Smooth muscle cell (in vitro differentiated cells): ENCODE measurements at regions not wholly inside any gene's neighbourhood (a gene's known extent, or its start where the extent isn't known, plus 50 kb on each side); places are given as distances from the start of the nearest gene placed in this dataset.

Experiments used
- DNase-seq: peaks from one replicate; lab custom pipeline; 2025; ENCODE audit not compliant: unreplicated experiment; lab: John Stamatoyannopoulos, UW
- H2AFZ ChIP-seq: fragments of 200-600 bp; sonication (generic); 2 replicates; pipeline ENCODE4 v1.6.0; 2016; ENCODE audit warnings: antibody characterized with exemption, low read depth, mild to moderate bottlenecking
- H3F3A ChIP-seq: fragments of 200-600 bp; sonication (generic); 2 replicates; pipeline ENCODE4 v1.6.0; 2017; ENCODE audit warnings: antibody characterized with exemption, low read depth
- H3K27ac ChIP-seq: fragments of 200-600 bp; sonication (generic); 2 replicates; pipeline ENCODE4 v1.5.1; 2016; ENCODE audit warnings: low read depth, mild to moderate bottlenecking
- H3K27me3 ChIP-seq: fragments of 200-600 bp; sonication (generic); 2 replicates; pipeline ENCODE4 v1.6.1; 2016; ENCODE audit warnings: low read depth, mild to moderate bottlenecking
- H3K36me3 ChIP-seq: fragments of 200-600 bp; sonication (generic); 2 replicates; pipeline ENCODE4 v1.5.1; 2016; ENCODE audit warnings: low read depth
- H3K4me1 ChIP-seq: fragments of 200-600 bp; sonication (generic); 2 replicates; pipeline ENCODE4 v1.5.1; 2016; ENCODE audit warnings: low read depth
- H3K4me2 ChIP-seq: fragments of 200-600 bp; sonication (generic); 2 replicates; pipeline ENCODE4 v1.6.0; 2016; ENCODE audit warnings: mild to moderate bottlenecking
- H3K4me3 ChIP-seq: fragments of 200-600 bp; sonication (generic); 2 replicates; pipeline ENCODE4 v1.5.1; 2016; ENCODE audit warnings: mild to moderate bottlenecking
- H3K79me2 ChIP-seq: fragments of 200-600 bp; sonication (generic); 2 replicates; pipeline ENCODE4 v1.6.0; 2016; ENCODE audit warnings: low read depth, mild to moderate bottlenecking
- H3K9ac ChIP-seq: fragments of 200-600 bp; sonication (generic); 2 replicates; pipeline ENCODE4 v1.6.0; 2016; ENCODE audit warnings: low read depth
- H3K9me3 ChIP-seq: fragments of 200-600 bp; sonication (generic); replicated peaks from 2 replicates; pipeline ENCODE4 v1.5.1; 2016; ENCODE audit warnings: low read depth
- H4K20me1 ChIP-seq: fragments of 200-600 bp; sonication (generic); 2 replicates; pipeline ENCODE4 v1.6.0; 2016; ENCODE audit warnings: low read depth
- WGBS: methylation state at CpG from one replicate; pipeline ENCODE4 v1.1.7; 2016; ENCODE audit warnings: low lambda C conversion rate; 5-methylcytosine and 5-hydroxymethylcytosine counted together
- TF ChIP-seq, protein P1 (sequence below): fragments of 200-600 bp; sonication (generic); IDR thresholded peaks from 2 replicates; pipeline ENCODE4 v1.5.1; 2017; ENCODE audit warnings: borderline replicate concordance, mild to moderate bottlenecking, antibody characterized with exemption; ENCODE audit not compliant: insufficient read depth, poor library complexity, severe bottlenecking

DNA sequence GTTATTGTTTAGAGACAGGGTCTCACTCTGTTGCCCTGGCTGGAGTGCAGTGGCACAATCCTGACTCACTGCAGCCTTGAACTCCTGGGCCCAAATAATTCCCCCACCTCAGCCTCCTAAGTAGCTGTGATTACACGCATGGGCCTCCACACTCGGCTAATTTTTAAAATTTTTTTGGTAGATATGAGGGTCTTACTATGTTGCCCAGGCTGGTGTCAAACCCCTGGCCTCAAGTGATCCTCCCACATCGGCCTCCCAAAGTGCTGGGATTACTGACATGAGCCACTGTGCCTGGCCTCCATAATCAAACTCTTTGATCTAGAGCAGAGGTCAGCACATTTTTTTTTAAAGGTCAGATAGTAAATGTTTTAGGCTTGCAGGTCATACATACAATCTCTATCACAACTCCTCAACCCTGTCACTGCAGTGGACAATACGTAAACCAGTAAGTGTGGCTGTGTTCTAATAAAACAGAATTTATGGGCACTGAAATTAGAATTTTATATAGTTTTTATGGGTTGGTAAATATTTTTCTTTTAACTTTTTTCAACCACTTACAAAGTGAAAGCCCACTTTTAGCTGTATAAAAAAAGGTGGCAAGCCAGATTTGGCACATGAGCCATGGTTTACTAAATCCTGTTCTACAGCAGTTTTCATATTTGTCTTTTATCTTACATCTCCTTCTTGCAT lies 105.1 kb upstream of the RAPGEF2 start:
- Histone ChIP-seq H3K36me3 (no peaks in the 10 kb centered on the region), H3K27me3 (no peaks in the 10 kb centered on the region), H3K79me2 (no peaks in the 10 kb centered on the region), H3K4me3 (no peak overlapping the region), H4K20me1 (no peaks in the 10 kb centered on the region), H3K9ac (no peak overlapping the region), H2AFZ (no peak overlapping the region), H3F3A (no peaks in the 10 kb centered on the region), H3K9me3 (no peaks in the 10 kb centered on the region), H3K4me1 (peaks cover 6% of the 10 kb centered on the region), H3K4me2 (no peak overlapping the region), H3K27ac (no peak overlapping the region)
- no peak for DNase-seq
- 61% methylated on average over 4 of the region's 4 CpGs for WGBS
- TF ChIP-seq, protein P1, sequence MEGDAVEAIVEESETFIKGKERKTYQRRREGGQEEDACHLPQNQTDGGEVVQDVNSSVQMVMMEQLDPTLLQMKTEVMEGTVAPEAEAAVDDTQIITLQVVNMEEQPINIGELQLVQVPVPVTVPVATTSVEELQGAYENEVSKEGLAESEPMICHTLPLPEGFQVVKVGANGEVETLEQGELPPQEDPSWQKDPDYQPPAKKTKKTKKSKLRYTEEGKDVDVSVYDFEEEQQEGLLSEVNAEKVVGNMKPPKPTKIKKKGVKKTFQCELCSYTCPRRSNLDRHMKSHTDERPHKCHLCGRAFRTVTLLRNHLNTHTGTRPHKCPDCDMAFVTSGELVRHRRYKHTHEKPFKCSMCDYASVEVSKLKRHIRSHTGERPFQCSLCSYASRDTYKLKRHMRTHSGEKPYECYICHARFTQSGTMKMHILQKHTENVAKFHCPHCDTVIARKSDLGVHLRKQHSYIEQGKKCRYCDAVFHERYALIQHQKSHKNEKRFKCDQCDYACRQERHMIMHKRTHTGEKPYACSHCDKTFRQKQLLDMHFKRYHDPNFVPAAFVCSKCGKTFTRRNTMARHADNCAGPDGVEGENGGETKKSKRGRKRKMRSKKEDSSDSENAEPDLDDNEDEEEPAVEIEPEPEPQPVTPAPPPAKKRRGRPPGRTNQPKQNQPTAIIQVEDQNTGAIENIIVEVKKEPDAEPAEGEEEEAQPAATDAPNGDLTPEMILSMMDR, result no peak

DNA sequence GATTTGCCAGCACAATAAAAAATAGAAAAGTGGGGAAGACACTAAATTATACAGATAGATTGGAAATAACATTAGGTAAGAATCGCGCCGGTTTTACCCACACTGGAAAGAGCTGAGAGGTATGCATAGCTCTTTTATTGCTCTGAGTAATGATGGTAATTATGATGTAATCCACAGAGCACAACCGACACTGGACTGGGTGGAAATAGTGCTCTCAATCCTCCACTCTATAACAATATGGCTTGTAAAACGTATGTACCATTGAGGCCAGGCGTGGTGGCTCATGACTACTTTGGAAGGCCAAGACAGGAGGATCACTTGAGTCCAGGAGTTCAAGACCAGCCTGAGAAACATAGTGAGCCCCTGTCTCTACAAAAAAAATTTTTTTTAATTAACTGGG lies 104.3 kb upstream of the RAPGEF2 start:
- Histone ChIP-seq H3F3A (no peaks in the 10 kb centered on the region), H3K79me2 (no peaks in the 10 kb centered on the region), H3K4me3 (no peak overlapping the region), H3K36me3 (no peaks in the 10 kb centered on the region), H2AFZ (no peak overlapping the region), H3K27ac (no peak overlapping the region), H3K9ac (no peak overlapping the region), H4K20me1 (no peaks in the 10 kb centered on the region), H3K9me3 (no peaks in the 10 kb centered on the region), H3K4me2 (no peak overlapping the region), H3K4me1 (peaks cover 6% of the 10 kb centered on the region), H3K27me3 (no peaks in the 10 kb centered on the region)
- DNase-seq, result no peak
- WGBS, result 42% methylated on average over 6 of the region's 6 CpGs
- TF ChIP-seq, protein P1, result no peak

DNA sequence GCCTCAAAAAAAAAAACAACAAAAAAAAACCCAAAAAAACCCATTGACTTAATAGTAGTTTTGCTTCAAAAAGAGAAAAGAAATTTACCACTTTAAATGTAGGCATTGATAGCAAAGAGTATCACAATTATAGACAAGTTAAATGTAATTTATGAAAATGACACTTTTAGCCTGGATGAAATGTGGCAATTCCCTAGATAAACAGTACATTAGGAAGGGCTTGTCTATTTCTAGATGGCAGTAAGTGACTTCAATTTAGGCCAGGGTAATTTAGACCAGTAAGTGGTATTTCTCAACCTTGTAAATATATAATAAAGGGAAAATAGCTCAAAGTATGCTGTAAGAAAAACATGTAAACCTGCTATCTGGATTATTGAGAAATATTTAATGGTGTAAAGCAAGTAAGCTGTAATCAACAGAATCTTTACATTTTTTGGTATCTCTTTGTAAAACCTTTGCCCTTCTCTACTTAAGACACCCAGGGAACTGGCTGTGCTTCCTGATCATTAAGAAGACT lies 103.7 kb upstream of the RAPGEF2 start:
- Histone ChIP-seq H3K4me3 (no peak overlapping the region), H3K4me2 (no peak overlapping the region), H3K79me2 (no peaks in the 10 kb centered on the region), H3K36me3 (no peaks in the 10 kb centered on the region), H4K20me1 (no peaks in the 10 kb centered on the region), H3K9ac (no peak overlapping the region), H3K27ac (no peak overlapping the region), H3K27me3 (no peaks in the 10 kb centered on the region), H3K9me3 (no peaks in the 10 kb centered on the region), H2AFZ (no peak overlapping the region), H3F3A (no peaks in the 10 kb centered on the region), H3K4me1 (peaks cover 6% of the 10 kb centered on the region)
- TF ChIP-seq, protein P1, result no peak
- no peak for DNase-seq

DNA sequence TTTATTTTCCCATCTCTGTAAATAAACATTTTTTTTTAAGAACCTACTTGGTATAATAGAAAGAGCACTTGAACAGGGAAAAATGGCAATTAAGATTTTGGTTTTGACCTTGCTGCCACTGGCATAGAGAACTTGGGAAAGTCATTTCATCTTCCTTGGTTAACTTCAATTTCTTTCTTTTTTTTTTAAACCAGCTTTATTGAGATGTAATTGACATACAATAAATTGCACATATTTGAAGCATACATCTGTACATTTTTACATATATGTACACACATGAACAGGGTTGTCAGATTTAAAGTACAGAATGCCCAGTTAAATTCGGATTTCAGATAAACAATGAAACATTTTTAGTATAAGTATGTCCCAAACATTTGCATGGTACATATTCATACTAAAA lies 103.0 kb upstream of the RAPGEF2 start:
- H2AFZ ChIP-seq, result no peak overlapping the region
- no peak overlapping the region for H3K4me3 ChIP-seq
- no peaks in the 10 kb centered on the region for H3K79me2 ChIP-seq
- H3K4me2 ChIP-seq, result no peak overlapping the region
- TF ChIP-seq, protein P1, result no peak
- H3K36me3 ChIP-seq, result no peaks in the 10 kb centered on the region
- H3K4me1 ChIP-seq, result peaks cover 6% of the 10 kb centered on the region
- H3K27ac ChIP-seq, result no peak overlapping the region
- no peaks in the 10 kb centered on the region for H3K9me3 ChIP-seq
- H4K20me1 ChIP-seq, result no peaks in the 10 kb centered on the region
- no peaks in the 10 kb centered on the region for H3K27me3 ChIP-seq
- WGBS, result 81% methylated on average over 1 of the region's 1 CpG
- no peak for DNase-seq
- no peak overlapping the region for H3K9ac ChIP-seq
- H3F3A ChIP-seq, result no peaks in the 10 kb centered on the region
